ENCODE measurements at regions not wholly inside any gene's neighbourhood (a gene's known extent, or its start where the extent isn't known, plus 50 kb on each side); places are given as distances from the start of the nearest gene placed in this dataset.

GRCh38 chr13:83167203-83167602, 715.1 kb downstream of the SLITRK1 start:
- TF ChIP-seq POLR2A (IDR thresholded peaks at IDR 0.05) (no peak), POLR2AphosphoS5 (IDR thresholded peaks at IDR 0.05) (no peak), CTCF (IDR thresholded peaks at IDR 0.05) (no peak)

Data from gastroesophageal sphincter (tissue), 3 donors.